Brain microvascular endothelial cell (primary cell): ENCODE measurements at regions not wholly inside any gene's neighbourhood (a gene's known extent, or its start where the extent isn't known, plus 50 kb on each side); places are given as distances from the start of the nearest gene placed in this dataset.

Experiments
- DNase-seq: peaks from one replicate; pipeline ENCODE4 v3.0.0-alpha.2; 2020
- H3K27ac ChIP-seq: fragments of 250-450 bp; sonication (Bioruptor Pico); 2 replicates; pipeline ENCODE4 v1.5.1; 2020; ENCODE audit warnings: mild to moderate bottlenecking, moderate library complexity
- H3K27me3 ChIP-seq: fragments of 250-450 bp; sonication (Bioruptor Pico); replicated peaks from 2 replicates; pipeline ENCODE4 v1.5.1; 2020; ENCODE audit warnings: mild to moderate bottlenecking
- H3K36me3 ChIP-seq: fragments of 250-450 bp; sonication (Bioruptor Pico); replicated peaks from 2 replicates; pipeline ENCODE4 v1.5.1; 2020; ENCODE audit warnings: mild to moderate bottlenecking
- H3K4me3 ChIP-seq: 2 replicates; pipeline ENCODE4 v1.5.1; 2011; ENCODE audit warnings: low read depth, mild to moderate bottlenecking, control low read depth, low read length, moderate library complexity
- in situ Hi-C: cut with HindIII; loops from 2 replicates; pipeline ENCODE4 v1.10.0; 2017; ENCODE audit warnings: low sequenced_read_pairs, low pct_ligation_motif_present
- TF ChIP-seq, protein P1 (sequence below): IDR thresholded peaks from 2 replicates; pipeline ENCODE4 v1.5.1; 2011; ENCODE audit warnings: low read depth, mild to moderate bottlenecking, moderate library complexity, low read length, control low read depth, inconsistent platforms; ENCODE audit errors: missing control alignments

DNA sequence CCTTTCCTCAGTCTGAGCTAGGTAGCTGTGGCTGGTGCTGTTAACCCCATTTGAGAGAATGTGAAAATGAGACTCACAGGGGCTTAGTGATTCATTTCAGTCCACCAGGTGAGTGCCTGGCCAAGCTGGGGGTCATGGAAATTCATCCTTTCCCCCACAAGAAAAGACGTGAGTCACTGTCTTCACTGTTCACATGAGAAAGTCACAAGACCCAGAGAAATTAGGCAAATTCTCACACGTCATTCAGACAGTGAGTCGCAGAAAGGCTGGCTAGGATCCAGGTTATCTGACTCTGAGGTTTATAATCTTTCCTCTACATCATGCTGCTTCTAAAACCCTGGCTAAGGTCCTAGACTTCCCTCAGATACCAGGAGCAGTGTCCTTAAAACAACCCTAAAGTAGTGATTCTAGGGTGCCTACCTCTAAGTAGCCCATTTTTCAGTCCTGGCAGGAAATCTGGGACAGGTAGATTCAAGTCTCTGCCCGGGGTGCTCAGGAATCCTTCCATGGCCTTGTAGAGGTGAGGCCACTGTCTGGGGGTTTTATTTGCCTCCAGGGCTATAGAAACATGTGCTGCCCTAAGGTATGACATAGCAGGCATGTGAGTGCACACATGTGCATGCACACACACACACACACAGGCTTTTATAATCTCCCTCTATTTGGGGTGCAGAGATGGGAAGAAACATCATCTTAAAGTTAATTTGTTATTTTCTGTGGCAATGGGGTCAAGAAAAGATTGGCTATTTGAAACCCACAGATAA is 427.9 kb upstream of the CELF2 start:
- Histone ChIP-seq H3K27ac (peak overlapping the region; percentile 36), H3K27me3 (no peaks in the 10 kb centered on the region), H3K36me3 (no peaks in the 10 kb centered on the region), H3K4me3 (no peak overlapping the region)
- peak; percentile 97 for DNase-seq
- TF ChIP-seq, protein P1, sequence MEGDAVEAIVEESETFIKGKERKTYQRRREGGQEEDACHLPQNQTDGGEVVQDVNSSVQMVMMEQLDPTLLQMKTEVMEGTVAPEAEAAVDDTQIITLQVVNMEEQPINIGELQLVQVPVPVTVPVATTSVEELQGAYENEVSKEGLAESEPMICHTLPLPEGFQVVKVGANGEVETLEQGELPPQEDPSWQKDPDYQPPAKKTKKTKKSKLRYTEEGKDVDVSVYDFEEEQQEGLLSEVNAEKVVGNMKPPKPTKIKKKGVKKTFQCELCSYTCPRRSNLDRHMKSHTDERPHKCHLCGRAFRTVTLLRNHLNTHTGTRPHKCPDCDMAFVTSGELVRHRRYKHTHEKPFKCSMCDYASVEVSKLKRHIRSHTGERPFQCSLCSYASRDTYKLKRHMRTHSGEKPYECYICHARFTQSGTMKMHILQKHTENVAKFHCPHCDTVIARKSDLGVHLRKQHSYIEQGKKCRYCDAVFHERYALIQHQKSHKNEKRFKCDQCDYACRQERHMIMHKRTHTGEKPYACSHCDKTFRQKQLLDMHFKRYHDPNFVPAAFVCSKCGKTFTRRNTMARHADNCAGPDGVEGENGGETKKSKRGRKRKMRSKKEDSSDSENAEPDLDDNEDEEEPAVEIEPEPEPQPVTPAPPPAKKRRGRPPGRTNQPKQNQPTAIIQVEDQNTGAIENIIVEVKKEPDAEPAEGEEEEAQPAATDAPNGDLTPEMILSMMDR: no peak
- in situ Hi-C loops: no loop called here

DNA sequence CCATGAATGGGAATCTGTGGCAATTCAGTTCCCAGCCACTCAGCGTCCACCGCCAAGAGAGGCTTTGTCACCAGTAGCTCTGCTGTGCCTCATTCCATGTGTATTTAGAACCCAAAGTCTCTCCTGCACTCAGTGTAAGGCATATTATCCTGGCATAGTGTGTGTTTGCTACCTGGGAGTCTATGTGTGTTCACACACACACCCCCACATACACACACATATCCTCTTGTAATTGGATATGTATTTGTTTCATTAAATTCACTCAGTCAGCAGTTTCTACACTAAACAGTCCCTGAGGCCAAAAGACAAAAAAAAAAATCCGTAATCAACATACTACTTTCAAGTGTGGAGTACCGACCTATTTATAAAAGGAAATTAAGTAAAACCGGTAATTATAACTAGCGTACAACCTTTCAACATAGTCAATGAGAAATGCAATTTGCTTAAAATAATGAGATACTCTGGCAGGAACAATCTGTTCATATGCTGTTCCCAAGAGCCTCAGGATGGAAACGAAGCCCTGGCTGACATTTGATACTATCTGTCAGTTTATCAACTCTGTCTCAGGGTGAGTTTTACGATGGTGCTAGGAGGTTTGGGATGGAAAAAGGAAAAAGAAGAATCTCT is 425.8 kb upstream of the CELF2 start:
- TF ChIP-seq, protein P1: no peak
- DNase-seq: no peak
- no peak overlapping the region for H3K27ac ChIP-seq
- H3K4me3 ChIP-seq: no peak overlapping the region
- H3K36me3 ChIP-seq: no peaks in the 10 kb centered on the region
- no peaks in the 10 kb centered on the region for H3K27me3 ChIP-seq
- in situ Hi-C loops: no loop called here

DNA sequence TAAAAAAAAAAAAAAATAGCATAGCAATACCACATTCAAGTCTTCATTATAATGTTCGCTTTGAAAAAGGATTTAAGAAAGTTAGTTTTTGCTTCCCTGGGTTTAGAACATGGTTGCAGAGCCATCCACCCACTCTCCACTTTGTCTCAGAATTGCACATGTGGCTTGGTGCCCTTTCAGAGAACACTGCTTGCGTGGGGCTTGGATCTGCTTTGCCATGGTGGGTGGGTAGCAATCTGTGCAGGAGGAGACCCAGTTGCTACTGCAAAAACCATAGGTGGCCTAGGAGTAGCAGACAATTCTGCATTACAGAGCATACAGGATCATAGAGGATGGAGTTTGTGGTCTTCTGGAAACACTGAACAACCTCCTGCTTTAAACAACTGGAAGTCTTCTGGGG is 421.4 kb upstream of the CELF2 start:
- in situ Hi-C loops: no loop called here
- TF ChIP-seq, protein P1: no peak

DNA sequence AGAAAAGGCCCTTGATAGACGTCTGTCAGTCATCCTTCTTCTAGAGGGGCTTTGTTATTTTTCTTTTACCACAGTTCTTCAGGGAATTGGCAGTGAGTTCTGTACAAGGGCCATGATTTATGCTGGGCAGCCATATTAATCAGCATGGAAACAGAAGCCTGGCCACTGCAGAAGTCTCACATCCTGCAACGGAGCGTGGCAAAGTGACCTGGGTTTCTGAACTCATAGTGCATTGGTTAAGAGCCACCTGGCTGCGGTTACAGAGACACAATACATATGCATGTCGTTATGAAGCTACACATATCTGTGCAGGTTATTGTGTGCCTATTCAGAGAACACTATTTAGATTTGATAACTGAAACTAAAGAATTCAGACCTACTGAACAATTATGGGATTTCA is 419.4 kb upstream of the CELF2 start:
- H3K27me3 ChIP-seq: no peaks in the 10 kb centered on the region
- TF ChIP-seq, protein P1: no peak
- H3K27ac ChIP-seq: no peak overlapping the region
- no peak for DNase-seq
- H3K4me3 ChIP-seq: no peak overlapping the region
- in situ Hi-C loops: no loop called here
- no peaks in the 10 kb centered on the region for H3K36me3 ChIP-seq

More for the DNA sequence above, 421.4 kb upstream of the CELF2 start:
- no peaks in the 10 kb centered on the region for H3K36me3 ChIP-seq
- H3K27ac ChIP-seq: no peak overlapping the region
- no peaks in the 10 kb centered on the region for H3K27me3 ChIP-seq
- no peak overlapping the region for H3K4me3 ChIP-seq
- DNase-seq: no peak

DNA sequence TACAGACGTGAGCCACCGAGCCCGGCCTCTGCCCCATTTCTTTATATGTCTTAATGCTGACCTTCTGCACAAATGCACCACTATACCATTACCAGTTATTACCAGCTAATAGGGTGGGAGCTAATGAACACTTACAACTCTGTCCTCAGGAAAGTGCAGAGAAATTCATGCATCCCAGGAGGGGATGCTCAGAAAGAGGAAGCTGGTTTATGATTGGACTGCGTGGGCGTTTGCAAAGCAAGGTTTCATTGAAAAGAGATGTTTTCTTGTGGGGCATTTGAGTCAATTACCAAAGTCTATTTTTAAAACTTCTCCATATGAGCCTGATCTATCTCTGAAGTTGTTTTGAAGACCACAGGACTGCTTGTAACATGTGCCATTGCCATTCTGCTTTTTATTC is 417.7 kb upstream of the CELF2 start:
- no peak overlapping the region for H3K27ac ChIP-seq
- no peak for DNase-seq
- H3K4me3 ChIP-seq: no peak overlapping the region
- H3K36me3 ChIP-seq: no peaks in the 10 kb centered on the region
- TF ChIP-seq, protein P1: no peak
- H3K27me3 ChIP-seq: no peaks in the 10 kb centered on the region
- in situ Hi-C loops: no loop called here
